ENCODE measurements at regions not wholly inside any gene's neighbourhood (a gene's known extent, or its start where the extent isn't known, plus 50 kb on each side); places are given as distances from the start of the nearest gene placed in this dataset.

- H2AFZ ChIP-seq (ENCODE audit: insufficient read depth, low read depth, low read length, poor library complexity, severe bottlenecking), result no peak overlapping the region
- no peaks in the 10 kb centered on the region for H4K20me1 ChIP-seq (ENCODE audit: control insufficient read depth, insufficient read depth, low read length, poor library complexity, severe bottlenecking)
- no peak for DNase-seq
- H3K79me2 ChIP-seq (ENCODE audit: control insufficient read depth, insufficient read depth, low read length), result no peaks in the 10 kb centered on the region
- H3K4me1 ChIP-seq (ENCODE audit: control insufficient read depth in 2 of 2, insufficient read depth in 2 of 2, low read length in 2 of 2), result no peaks in the 10 kb centered on the region
- no peak overlapping the region for H3K4me3 ChIP-seq (ENCODE audit: control extremely low read depth in 1 of 5, extremely low read depth in 1 of 5, insufficient read depth in 1 of 5, low read depth in 2 of 5, low read length in 4 of 5)
- no peak overlapping the region for H3K4me3 Mint-ChIP-seq
- no peaks in the 10 kb centered on the region for H3K4me1 Mint-ChIP-seq
- H3K9ac ChIP-seq (ENCODE audit: low read length), result no peak overlapping the region
- no peaks in the 10 kb centered on the region for H3K27me3 Mint-ChIP-seq
- peaks cover 0 to 2% (median 0%) of the 10 kb centered on the region in 3 donors for H3K9me3 ChIP-seq (ENCODE audit: control extremely low read depth in 1 of 3, control insufficient read depth in 2 of 3, insufficient read depth in 1 of 3, low read length in 2 of 3)
- no peak overlapping the region for H3K4me2 ChIP-seq (replicated peaks; ENCODE audit: low read depth, low read length, poor library complexity, severe bottlenecking)
- no peaks in the 10 kb centered on the region for H3K27me3 ChIP-seq (replicated peaks in 1 of 4; ENCODE audit: control extremely low read depth in 1 of 4, control insufficient read depth in 3 of 4, insufficient read depth in 4 of 4, low read length in 3 of 4)
- H3K36me3 ChIP-seq (replicated peaks in 1 of 2; ENCODE audit: control extremely low read depth in 1 of 2, control insufficient read depth in 1 of 2, extremely low read depth in 1 of 2, insufficient read depth in 2 of 2, low read length in 1 of 2), result no peaks in the 10 kb centered on the region
- no peak for TF ChIP-seq CTCF (IDR thresholded peaks at IDR 0.05)
- TF ChIP-seq EZH2 (IDR thresholded peaks at IDR 0.05; ENCODE audit: borderline replicate concordance, insufficient read depth, low read depth, low read length, poor library complexity, severe bottlenecking), result no peak
- no peak overlapping the region for H3K27ac Mint-ChIP-seq
- intact Hi-C loops (cut with micrococcal nuclease), result no loop called here
- no peaks in the 10 kb centered on the region for H3K9me3 Mint-ChIP-seq (ENCODE audit: insufficient read depth)
- 93% methylated on average over 2 of the region's 2 CpGs for whole genome bisulfite sequencing (ENCODE audit: insufficient coverage)
- ChIA-PET CTCF (no interaction called here), POLR2A (no interaction called here)
- no peak for ATAC-seq (ENCODE audit: low read depth)
- H3K27ac ChIP-seq (ENCODE audit: low read length in 2 of 2), result no peak overlapping the region
Measured at GRCh38 chr2:142270291-142270690, 139.5 kb upstream of the LRP1B start.

- DNase-seq (no peak), ATAC-seq (ENCODE audit: low read depth) (no peak)
- no peak overlapping the region for H3K27ac Mint-ChIP-seq
- Histone ChIP-seq H3K4me1 (ENCODE audit: control insufficient read depth in 2 of 2, insufficient read depth in 2 of 2, low read length in 2 of 2) (no peaks in the 10 kb centered on the region), H3K4me2 (replicated peaks; ENCODE audit: low read depth, low read length, poor library complexity, severe bottlenecking) (no peak overlapping the region), H3K9me3 (ENCODE audit: control extremely low read depth in 1 of 3, control insufficient read depth in 2 of 3, insufficient read depth in 1 of 3, low read length in 2 of 3) (peaks cover 0 to 10% (median 1%) of the 10 kb centered on the region in 3 donors), H2AFZ (ENCODE audit: insufficient read depth, low read depth, low read length, poor library complexity, severe bottlenecking) (no peak overlapping the region), H3K36me3 (replicated peaks in 1 of 2; ENCODE audit: control extremely low read depth in 1 of 2, control insufficient read depth in 1 of 2, extremely low read depth in 1 of 2, insufficient read depth in 2 of 2, low read length in 1 of 2) (no peaks in the 10 kb centered on the region), H3K27me3 (replicated peaks in 1 of 4; ENCODE audit: control extremely low read depth in 1 of 4, control insufficient read depth in 3 of 4, insufficient read depth in 4 of 4, low read length in 3 of 4) (peaks cover 0 to 5% (median 2%) of the 10 kb centered on the region in 4 experiments), H3K79me2 (ENCODE audit: control insufficient read depth, insufficient read depth, low read length) (no peaks in the 10 kb centered on the region), H3K9ac (ENCODE audit: low read length) (no peak overlapping the region), H4K20me1 (ENCODE audit: control insufficient read depth, insufficient read depth, low read length, poor library complexity, severe bottlenecking) (no peaks in the 10 kb centered on the region), H3K4me3 (ENCODE audit: control extremely low read depth in 1 of 5, extremely low read depth in 1 of 5, insufficient read depth in 1 of 5, low read depth in 2 of 5, low read length in 4 of 5) (no peak overlapping the region), H3K27ac (ENCODE audit: low read length in 2 of 2) (no peak overlapping the region)
- ChIA-PET POLR2A (no interaction called here), CTCF (no interaction called here)
- no peak overlapping the region for H3K4me3 Mint-ChIP-seq
- peaks cover 4% of the 10 kb centered on the region for H3K9me3 Mint-ChIP-seq (ENCODE audit: insufficient read depth)
- TF ChIP-seq EZH2 (IDR thresholded peaks at IDR 0.05; ENCODE audit: borderline replicate concordance, insufficient read depth, low read depth, low read length, poor library complexity, severe bottlenecking) (no peak), CTCF (IDR thresholded peaks at IDR 0.05) (no peak)
- peaks cover 10% of the 10 kb centered on the region for H3K27me3 Mint-ChIP-seq
- H3K4me1 Mint-ChIP-seq, result peaks cover 6% of the 10 kb centered on the region
- intact Hi-C loops (cut with micrococcal nuclease), result no loop called here
- WGBS (ENCODE audit: insufficient coverage), result 98% methylated on average over 5 of the region's 5 CpGs
Measured at GRCh38 chr2:142259356-142259755, 128.5 kb upstream of the LRP1B start.

Data from B cell (primary cell).